ENCODE measurements at regions not wholly inside any gene's neighbourhood (a gene's known extent, or its start where the extent isn't known, plus 50 kb on each side); places are given as distances from the start of the nearest gene placed in this dataset.

DNA sequence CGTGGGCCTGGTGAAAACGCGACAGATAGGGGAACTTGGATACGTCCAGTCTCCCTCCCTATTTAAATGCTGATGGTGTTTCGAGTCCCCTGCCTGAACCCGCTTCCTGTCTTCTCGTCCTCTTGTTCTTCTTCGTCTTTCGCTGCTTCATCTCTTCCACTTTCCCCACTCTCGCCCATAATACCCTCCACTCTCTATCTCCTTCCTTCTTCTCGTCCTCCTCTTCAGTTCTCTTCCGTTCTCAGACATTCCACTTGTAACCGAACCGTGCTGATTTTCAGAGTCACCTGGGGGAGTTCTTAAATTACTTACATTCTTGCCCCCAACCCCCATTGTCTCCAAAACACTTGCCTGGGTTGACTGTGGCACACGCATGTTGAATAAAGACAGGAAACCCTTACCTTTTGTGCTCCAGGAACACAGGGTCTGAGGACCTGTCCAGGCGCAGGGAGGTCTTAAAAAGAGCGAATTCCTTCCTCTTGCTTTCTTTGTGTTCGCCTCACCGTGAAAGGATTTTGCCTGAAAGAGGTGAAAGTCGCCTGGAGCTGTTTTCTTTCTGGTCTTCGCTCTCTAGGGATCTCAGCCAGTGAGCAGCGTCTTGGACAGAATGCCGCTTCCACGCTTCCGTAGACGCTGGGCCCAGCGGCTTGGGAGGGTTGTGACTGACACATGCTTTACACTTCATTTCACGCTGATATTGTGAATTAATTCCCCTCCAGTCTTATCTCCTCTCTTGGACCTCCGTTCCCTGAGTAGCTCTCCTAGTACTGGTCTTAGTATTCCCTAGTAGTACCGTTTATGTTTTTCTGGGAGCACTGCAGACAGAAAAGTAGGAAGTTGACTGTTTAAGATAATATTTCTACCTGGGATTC lies 184.0 kb downstream of the GPX5 start:
- DNase-seq = no peak

- DNase-seq = no peak
These were observed 184.9 kb downstream of the GPX5 start for GRCh38 chr6:28710466-28711191.

DNA sequence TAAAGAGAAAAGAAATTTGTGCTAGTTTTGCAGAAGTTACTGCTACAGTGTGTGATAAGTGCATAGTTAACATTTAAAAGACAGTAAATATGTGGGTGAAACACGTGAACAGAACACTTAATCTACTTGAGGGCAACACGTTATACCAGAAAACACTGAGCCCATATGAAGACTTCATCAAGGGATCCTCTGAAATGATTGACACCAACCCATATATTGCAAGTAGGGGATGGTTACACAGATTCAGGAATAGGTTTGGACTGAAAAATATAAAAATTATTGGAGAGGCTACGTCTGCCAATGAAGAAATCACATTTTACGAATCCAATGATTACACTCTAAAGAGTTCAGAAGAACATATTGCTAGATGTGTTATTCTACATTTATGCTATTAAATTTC lies 185.6 kb downstream of the GPX5 start:
- no peak for DNase-seq

DNA sequence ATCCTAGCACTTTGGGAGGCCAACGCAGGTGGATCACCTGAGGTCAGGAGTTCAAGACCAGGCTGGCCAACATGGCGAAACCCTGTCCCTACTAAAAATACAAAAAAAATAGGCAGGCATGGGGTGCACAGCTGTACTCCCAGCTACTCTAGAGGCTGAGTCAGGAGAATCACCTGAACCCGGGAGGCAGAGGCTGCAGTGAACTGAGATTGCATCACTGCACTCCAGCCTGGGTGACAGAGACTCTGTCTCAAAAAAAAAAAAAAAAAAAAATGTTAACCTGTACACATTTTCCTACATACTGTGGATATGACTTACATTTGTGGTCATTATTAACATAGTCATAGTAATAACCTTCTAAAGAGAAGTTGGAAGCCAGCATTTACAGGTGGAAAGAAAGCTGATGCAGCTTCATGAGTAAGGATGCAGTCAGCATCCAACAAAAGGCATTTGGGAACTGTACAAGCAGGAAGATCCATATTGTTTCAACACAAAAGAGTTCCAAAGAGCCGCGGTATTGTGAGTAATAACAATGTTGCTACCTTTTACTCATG lies 186.2 kb downstream of the GPX5 start:
- no peak for DNase-seq

GRCh38 chr6:28712982-28713381 lies 187.3 kb downstream of the GPX5 start:
- DNase-seq = no peak

DNA sequence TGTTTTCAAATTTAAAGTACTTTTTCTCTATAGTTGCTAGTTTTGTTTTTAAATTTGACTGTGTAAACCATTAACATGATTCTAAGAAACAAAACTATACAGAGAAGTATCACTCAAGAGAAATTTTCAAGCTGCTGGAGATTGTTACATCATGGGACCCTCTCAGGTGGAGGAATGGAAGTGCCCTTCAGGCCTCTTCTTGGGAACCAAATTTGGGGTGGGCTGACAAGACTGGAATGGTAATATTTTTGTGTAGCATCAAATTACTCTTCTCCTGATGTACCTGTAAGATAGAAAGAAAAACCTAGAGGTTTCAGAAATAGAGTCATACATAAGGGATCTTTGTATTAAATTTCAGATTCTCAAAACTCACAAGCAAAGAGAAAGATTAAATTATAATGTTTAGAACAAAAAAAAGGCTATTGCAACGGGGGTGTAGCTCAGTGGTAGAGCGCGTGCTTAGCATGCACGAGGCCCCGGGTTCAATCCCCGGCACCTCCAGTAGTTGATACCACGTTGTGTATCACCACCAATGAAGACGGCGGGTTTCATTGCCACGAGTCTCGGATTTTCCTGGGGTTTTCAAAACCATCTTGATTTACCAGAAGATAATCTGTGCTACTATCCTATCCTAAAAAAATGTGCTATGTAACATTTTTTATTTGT lies 193.7 kb downstream of the GPX5 start:
- DNase-seq = no peak

GRCh38 chr6:28720357-28721231 lies 194.9 kb downstream of the GPX5 start:
- DNase-seq = no peak

- no peak for DNase-seq
These were observed 195.7 kb downstream of the GPX5 start for GRCh38 chr6:28721372-28721771.

- DNase-seq = no peak
These were observed 198.7 kb downstream of the GPX5 start for GRCh38 chr6:28724395-28724794.

GRCh38 chr6:28725274-28725809 lies 198.4 kb downstream of the TRIM27 start:
- DNase-seq = no peak

GRCh38 chr6:28725890-28726348 lies 197.9 kb downstream of the TRIM27 start:
- no peak for DNase-seq

GRCh38 chr6:28726569-28727309 lies 197.0 kb downstream of the TRIM27 start:
- no peak for DNase-seq

DNA sequence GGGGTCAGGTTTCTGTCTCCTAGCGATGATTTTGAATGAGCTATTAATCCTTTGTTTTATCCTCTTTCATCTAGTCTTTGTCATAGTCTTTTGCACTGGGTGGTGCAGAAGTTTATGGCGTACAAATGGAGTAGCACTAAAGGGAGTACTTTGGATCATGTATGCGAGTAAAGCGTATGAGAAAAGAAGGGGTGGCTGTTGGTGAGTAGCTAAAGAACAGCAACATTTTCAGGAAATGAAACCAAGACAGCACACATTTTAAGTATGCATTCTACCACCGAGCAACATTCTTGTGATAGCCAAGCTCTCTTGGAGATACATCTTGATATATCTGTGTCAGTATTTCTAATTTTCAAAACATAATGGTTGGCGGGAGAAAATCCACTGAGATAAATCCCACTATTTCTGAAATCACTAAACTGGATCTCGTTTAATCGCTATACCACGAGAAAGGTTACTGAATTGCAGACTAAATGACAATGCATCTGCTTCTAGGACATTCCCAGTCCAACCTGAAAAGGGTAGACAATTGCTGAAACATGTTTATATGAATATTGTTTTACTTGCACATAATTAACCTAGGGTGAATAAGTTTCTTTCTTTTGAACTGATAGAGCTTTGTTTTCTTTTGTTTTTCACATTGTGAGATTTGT lies 196.1 kb downstream of the TRIM27 start:
- no peak for DNase-seq

DNA sequence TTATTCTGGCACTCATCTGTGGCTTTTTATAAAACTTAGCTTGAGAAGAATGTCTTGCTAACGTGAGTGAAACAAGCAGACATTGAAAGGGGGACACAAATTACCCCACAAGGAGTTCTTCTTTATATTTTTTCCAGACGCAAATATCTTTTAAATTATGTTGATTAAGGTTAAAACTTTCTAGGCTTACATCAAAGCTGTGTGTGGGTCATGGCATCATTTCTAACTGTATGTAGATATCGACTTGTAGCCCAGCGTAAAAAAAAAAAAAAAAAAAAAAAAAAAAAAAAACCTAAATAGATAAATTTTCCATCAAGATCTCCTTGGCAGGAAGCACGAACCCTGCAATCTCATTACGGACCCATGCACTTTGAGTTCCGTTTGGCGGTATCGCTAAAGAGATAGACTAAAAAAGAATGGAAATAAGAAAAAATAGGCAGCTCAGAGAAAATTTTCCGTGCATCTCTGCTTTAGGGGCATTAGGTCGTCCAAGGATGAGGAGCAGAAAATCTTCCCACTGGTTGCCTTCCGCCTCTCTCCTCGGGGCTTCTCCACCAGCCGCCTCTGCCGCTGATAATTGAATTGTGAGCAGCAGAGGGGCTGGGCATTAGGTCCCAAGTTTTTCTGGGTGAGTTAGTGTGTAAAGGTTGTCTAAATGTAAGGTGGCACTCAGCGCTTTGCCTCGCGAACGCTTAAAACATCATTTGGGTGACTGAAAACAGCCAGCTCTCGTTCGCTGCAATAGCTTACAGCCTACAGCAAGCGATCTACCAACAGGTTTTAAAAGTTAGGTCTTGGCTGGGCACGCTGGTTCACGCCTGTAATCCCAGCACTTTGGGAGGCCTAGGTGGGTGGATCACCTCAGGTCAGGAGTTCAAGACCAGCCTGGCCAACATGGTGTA lies 194.0 kb downstream of the TRIM27 start:
- DNase-seq = no peak

- DNase-seq = no peak
These were observed 191.7 kb downstream of the TRIM27 start for GRCh38 chr6:28732052-28732451.

DNA sequence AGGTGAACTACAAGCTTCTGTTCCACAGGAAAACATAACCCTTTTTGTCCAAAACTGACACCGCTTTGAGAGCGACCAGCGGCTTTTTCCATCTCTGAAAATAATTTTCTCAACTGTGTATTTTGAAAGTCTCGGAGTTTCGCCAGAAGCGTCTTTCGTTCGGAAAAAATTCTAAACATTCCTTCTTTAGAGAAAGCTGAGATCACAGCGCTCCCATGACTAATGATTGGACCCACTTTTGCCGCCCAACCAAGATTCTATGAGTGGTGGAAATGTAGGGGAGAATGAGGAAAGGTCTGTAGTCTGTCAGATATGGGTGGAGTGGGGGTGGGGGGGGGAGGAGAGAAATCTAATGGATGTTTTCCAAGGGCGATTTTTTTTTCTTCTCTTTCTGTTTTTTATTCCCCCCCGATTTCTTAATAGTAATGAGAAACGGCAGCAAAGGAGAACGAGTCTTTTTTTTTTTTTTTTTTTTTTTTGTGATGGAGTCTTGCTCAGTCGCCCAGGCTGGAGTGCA lies 189.3 kb downstream of the TRIM27 start:
- no peak for DNase-seq

DNA sequence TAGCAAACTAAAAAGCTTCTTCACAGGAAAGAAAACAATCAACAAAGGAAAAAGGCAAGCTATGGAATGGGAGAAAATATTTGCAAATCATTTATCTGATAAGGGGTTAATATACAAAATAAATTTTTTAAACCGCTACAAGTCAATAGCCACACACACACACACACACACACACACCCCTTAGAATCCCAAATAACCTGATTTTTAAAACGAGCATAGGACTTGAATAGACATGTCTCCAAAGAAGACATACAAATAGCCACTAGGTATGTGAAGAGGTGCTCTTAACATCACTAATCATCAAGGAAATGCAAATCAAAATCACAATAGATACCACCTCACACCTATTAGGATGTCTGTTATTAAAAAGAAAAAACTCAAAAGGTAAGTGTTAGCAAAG lies 187.7 kb downstream of the TRIM27 start:
- no peak for DNase-seq

GRCh38 chr6:28737750-28738395 lies 185.9 kb downstream of the TRIM27 start:
- no peak for DNase-seq

GRCh38 chr6:28738396-28738765 lies 185.4 kb downstream of the TRIM27 start:
- no peak for DNase-seq

Data from stimulated activated naive CD4-positive, alpha-beta T cell treated with Interleukin-2 at 50 U/mL for 16 hours (primary cell).